Breast epithelium (tissue), 4 donors: ENCODE measurements at regions not wholly inside any gene's neighbourhood (a gene's known extent, or its start where the extent isn't known, plus 50 kb on each side); places are given as distances from the start of the nearest gene placed in this dataset.

Experiments used
- DNase-seq, 2 donors: peaks; one replicate each; pipeline ENCODE4 v3.0.0-alpha.2; 2019; ENCODE audit warnings: low spot score in 2 of 2
- H3K27ac ChIP-seq, 2 donors: fragments of 200-600 bp; sonication (generic) in 1 of 2; one replicate each; pipeline ENCODE4 v1.5.1; 2016 to 2019; ENCODE audit warnings: mild to moderate bottlenecking in 1 of 2
- H3K27me3 ChIP-seq, 2 donors: fragments of 200-600 bp; sonication (generic) in 1 of 2; one replicate each; pipeline versions ENCODE4 v1.5.1 to v1.6.0; 2017 to 2019; ENCODE audit warnings: control low read depth in 1 of 2, mild to moderate bottlenecking in 1 of 2
- H3K36me3 ChIP-seq: fragments of 200-600 bp; one replicate; pipeline ENCODE4 v1.5.1; 2019
- H3K4me1 ChIP-seq, 2 donors: fragments of 200-600 bp; sonication (generic); one replicate each; pipeline ENCODE4 v1.5.1; 2016 to 2019; ENCODE audit warnings: control low read depth in 1 of 2
- H3K4me3 ChIP-seq, 3 donors: fragments of 200-600 bp; sonication (generic); 1 replicate in 2 of 3; 2 replicates in 1 of 3; pipeline ENCODE4 v1.5.1; 2016 to 2019; ENCODE audit warnings: mild to moderate bottlenecking in 3 of 3, moderate library complexity in 2 of 3
- H3K9me3 ChIP-seq, 2 donors: fragments of 200-600 bp; sonication (generic) in 1 of 2; one replicate each; pipeline ENCODE4 v1.5.1; 2016 to 2019; ENCODE audit warnings: control low read depth in 1 of 2
- CTCF ChIP-seq, 3 donors: fragments of 450-650 bp; IDR thresholded peaks; one replicate each; pipeline ENCODE4 v1.5.1; 2016 to 2017; ENCODE audit warnings: antibody characterized with exemption in 3 of 3, mild to moderate bottlenecking in 3 of 3, moderate library complexity in 3 of 3
- POLR2A ChIP-seq: fragments of 450-650 bp; IDR thresholded peaks from one replicate; pipeline ENCODE4 v1.6.1; 2016; ENCODE audit warnings: antibody characterized with exemption, mild to moderate bottlenecking, moderate library complexity
- POLR2AphosphoS5 ChIP-seq, 3 donors: sonication (generic); formaldehyde crosslinking; IDR thresholded peaks; one replicate each; pipeline ENCODE4 v1.6.1; 2017; ENCODE audit warnings: antibody characterized with exemption in 3 of 3
- intact Hi-C: fragments of 100-400 bp; cut with DNase I; formaldehyde crosslinking; loops from one replicate; pipeline ENCODE4 v1.15.1; 2023; ENCODE audit warnings: low total_unique reads

GRCh38 chr11:93608364-93608763 lies 53.1 kb upstream of the CEP295 start:
- Histone ChIP-seq H3K27ac (no peak overlapping the region), H3K4me3 (no peak overlapping the region), H3K9me3 (no peaks in the 10 kb centered on the region), H3K27me3 (no peaks in the 10 kb centered on the region), H3K4me1 (no peaks in the 10 kb centered on the region), H3K36me3 (no peaks in the 10 kb centered on the region)
- DNase-seq, result no peak
- intact Hi-C loops, result no loop called here
- TF ChIP-seq POLR2AphosphoS5 (IDR thresholded peaks at IDR 0.05) (no peak), POLR2A (no peak), CTCF (IDR thresholded peaks at IDR 0.05) (no peak)

- Histone ChIP-seq H3K9me3 (no peaks in the 10 kb centered on the region), H3K36me3 (no peaks in the 10 kb centered on the region), H3K4me1 (no peaks in the 10 kb centered on the region), H3K27ac (no peak overlapping the region), H3K4me3 (no peak overlapping the region), H3K27me3 (no peaks in the 10 kb centered on the region)
- DNase-seq, result no peak
- intact Hi-C loops, result no loop called here
- no peak for TF ChIP-seq CTCF (IDR thresholded peaks at IDR 0.05)
- TF ChIP-seq POLR2AphosphoS5 (IDR thresholded peaks at IDR 0.05), result no peak
- TF ChIP-seq POLR2A, result no peak
Observed at GRCh38 chr11:93606721-93607120, 54.8 kb upstream of the CEP295 start.

GRCh38 chr11:93606314-93606713 lies 55.2 kb upstream of the CEP295 start:
- intact Hi-C loops, result no loop called here
- H3K9me3 ChIP-seq, result no peaks in the 10 kb centered on the region
- H3K4me1 ChIP-seq, result no peaks in the 10 kb centered on the region
- no peaks in the 10 kb centered on the region for H3K36me3 ChIP-seq
- no peak for DNase-seq
- H3K27me3 ChIP-seq, result no peaks in the 10 kb centered on the region
- no peak for TF ChIP-seq POLR2AphosphoS5 (IDR thresholded peaks at IDR 0.05)
- TF ChIP-seq POLR2A, result no peak
- TF ChIP-seq CTCF (IDR thresholded peaks at IDR 0.05), result no peak
- H3K27ac ChIP-seq, result no peak overlapping the region
- no peak overlapping the region for H3K4me3 ChIP-seq

GRCh38 chr11:93605642-93606041 lies 55.8 kb upstream of the CEP295 start:
- TF ChIP-seq POLR2AphosphoS5 (IDR thresholded peaks at IDR 0.05), result no peak
- TF ChIP-seq CTCF (IDR thresholded peaks at IDR 0.05), result no peak
- TF ChIP-seq POLR2A, result no peak
- no peaks in the 10 kb centered on the region for H3K4me1 ChIP-seq

GRCh38 chr11:93604008-93604660 lies 57.3 kb upstream of the CEP295 start:
- TF ChIP-seq POLR2AphosphoS5 (IDR thresholded peaks at IDR 0.05), result no peak
- no peak for TF ChIP-seq CTCF (IDR thresholded peaks at IDR 0.05)
- TF ChIP-seq POLR2A, result no peak
- no peak for DNase-seq
- no peaks in the 10 kb centered on the region for H3K36me3 ChIP-seq
- H3K4me3 ChIP-seq, result no peak overlapping the region
- H3K4me1 ChIP-seq, result no peaks in the 10 kb centered on the region
- H3K27me3 ChIP-seq, result no peaks in the 10 kb centered on the region
- no peak overlapping the region for H3K27ac ChIP-seq
- intact Hi-C loops, result no loop called here
- H3K9me3 ChIP-seq, result no peaks in the 10 kb centered on the region

More at GRCh38 chr11:93605642-93606041, 55.8 kb upstream of the CEP295 start:
- no peak for DNase-seq
- Histone ChIP-seq H3K4me3 (no peak overlapping the region), H3K27me3 (no peaks in the 10 kb centered on the region), H3K27ac (no peak overlapping the region), H3K9me3 (no peaks in the 10 kb centered on the region), H3K36me3 (no peaks in the 10 kb centered on the region)
- intact Hi-C loops, result no loop called here
